ENCODE measurements at regions not wholly inside any gene's neighbourhood (a gene's known extent, or its start where the extent isn't known, plus 50 kb on each side); places are given as distances from the start of the nearest gene placed in this dataset.

GRCh38 chr11:127485541-127485940 is 485.0 kb upstream of the KIRREL3 start:
- DNase-seq (ENCODE audit: low spot score): no peak
- intact Hi-C loops (cut with DNase I): no loop called here

GRCh38 chr11:127481391-127481790 is 480.8 kb upstream of the KIRREL3 start:
- no peak for DNase-seq (ENCODE audit: low spot score)
- intact Hi-C loops (cut with DNase I): no loop called here

- intact Hi-C loops (cut with DNase I): no loop called here
- no peak for DNase-seq (ENCODE audit: low spot score)
Observed at GRCh38 chr11:127478826-127479225, 478.3 kb upstream of the KIRREL3 start.

- intact Hi-C loops (cut with DNase I): no loop called here
- no peak for DNase-seq (ENCODE audit: low spot score)
Observed at GRCh38 chr11:127474766-127475165, 474.2 kb upstream of the KIRREL3 start.

- DNase-seq (ENCODE audit: low spot score): no peak
- intact Hi-C loops (cut with DNase I): no loop called here
Observed at GRCh38 chr11:127472505-127472904, 471.9 kb upstream of the KIRREL3 start.

- intact Hi-C loops (cut with DNase I): no loop called here
- no peak for DNase-seq (ENCODE audit: low spot score)
Observed at GRCh38 chr11:127471662-127472061, 471.1 kb upstream of the KIRREL3 start.

- no peak for DNase-seq (ENCODE audit: low spot score)
- intact Hi-C loops (cut with DNase I): no loop called here
Observed at GRCh38 chr11:127470306-127470884, 469.8 kb upstream of the KIRREL3 start.

GRCh38 chr11:127464325-127464724 is 463.8 kb upstream of the KIRREL3 start:
- intact Hi-C loops (cut with DNase I): no loop called here
- no peak for DNase-seq (ENCODE audit: low spot score)

- intact Hi-C loops (cut with DNase I): no loop called here
Observed at GRCh38 chr11:127462065-127462344, 461.4 kb upstream of the KIRREL3 start.

GRCh38 chr11:127461241-127462064 is 460.9 kb upstream of the KIRREL3 start:
- DNase-seq (ENCODE audit: low spot score): no peak

More at GRCh38 chr11:127462065-127462344, 461.4 kb upstream of the KIRREL3 start:
- DNase-seq (ENCODE audit: low spot score): no peak

GRCh38 chr11:127458561-127458960 is 458.0 kb upstream of the KIRREL3 start:
- no peak for DNase-seq (ENCODE audit: low spot score)
- intact Hi-C loops (cut with DNase I): no loop called here

More at GRCh38 chr11:127461241-127462064, 460.9 kb upstream of the KIRREL3 start:
- intact Hi-C loops (cut with DNase I): no loop called here

GRCh38 chr11:127454856-127455255 is 454.3 kb upstream of the KIRREL3 start:
- intact Hi-C loops (cut with DNase I): no loop called here
- DNase-seq (ENCODE audit: low spot score): no peak

GRCh38 chr11:127452533-127452932 is 452.0 kb upstream of the KIRREL3 start:
- intact Hi-C loops (cut with DNase I): no loop called here
- DNase-seq (ENCODE audit: low spot score): no peak

- DNase-seq (ENCODE audit: low spot score): no peak
- intact Hi-C loops (cut with DNase I): no loop called here
Observed at GRCh38 chr11:127451861-127452260, 451.3 kb upstream of the KIRREL3 start.

- intact Hi-C loops (cut with DNase I): no loop called here
- DNase-seq (ENCODE audit: low spot score): no peak
Observed at GRCh38 chr11:127448101-127448500, 447.5 kb upstream of the KIRREL3 start.

- intact Hi-C loops (cut with DNase I): no loop called here
- no peak for DNase-seq (ENCODE audit: low spot score)
Observed at GRCh38 chr11:127445476-127445875, 444.9 kb upstream of the KIRREL3 start.

- intact Hi-C loops (cut with DNase I): no loop called here
- no peak for DNase-seq (ENCODE audit: low spot score)
Observed at GRCh38 chr11:127443297-127443696, 442.7 kb upstream of the KIRREL3 start.

- intact Hi-C loops (cut with DNase I): no loop called here
Observed at GRCh38 chr11:127440616-127441015, 440.0 kb upstream of the KIRREL3 start.

GRCh38 chr11:127425281-127425680 is 424.7 kb upstream of the KIRREL3 start:
- no peak for DNase-seq (ENCODE audit: low spot score)
- intact Hi-C loops (cut with DNase I): no loop called here

More at GRCh38 chr11:127440616-127441015, 440.0 kb upstream of the KIRREL3 start:
- DNase-seq (ENCODE audit: low spot score): no peak

- intact Hi-C loops (cut with DNase I): no loop called here
- no peak for DNase-seq (ENCODE audit: low spot score)
Observed at GRCh38 chr11:127424661-127425060, 424.1 kb upstream of the KIRREL3 start.

GRCh38 chr11:127420139-127420538 is 419.6 kb upstream of the KIRREL3 start:
- DNase-seq (ENCODE audit: low spot score): no peak
- intact Hi-C loops (cut with DNase I): no loop called here
